DMS 273 (cell line): ENCODE measurements at regions not wholly inside any gene's neighbourhood (a gene's known extent, or its start where the extent isn't known, plus 50 kb on each side); places are given as distances from the start of the nearest gene placed in this dataset.

Experiments used
- DNase-seq: peaks from one replicate; lab custom pipeline; 2025; ENCODE audit not compliant: unreplicated experiment; lab: John Stamatoyannopoulos, UW

DNA sequence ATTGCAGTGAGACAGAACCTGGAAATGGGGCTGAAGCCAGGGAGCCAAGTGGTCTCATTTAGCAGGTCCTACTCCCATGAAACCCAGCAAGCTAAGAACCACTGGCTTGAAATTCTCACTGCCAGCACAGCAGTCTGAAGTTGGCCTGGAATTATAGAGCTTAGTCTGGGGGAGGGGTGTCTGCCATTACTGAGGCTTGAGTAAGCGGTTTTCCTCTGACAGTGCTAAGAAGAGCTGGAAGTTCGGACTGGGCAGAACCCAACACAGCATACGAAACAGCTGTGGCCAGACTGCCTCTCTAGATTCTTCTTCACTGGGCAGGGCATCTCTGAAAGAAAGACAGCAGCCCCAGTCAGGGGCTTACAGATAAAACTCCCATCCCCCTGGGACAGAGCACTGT, 305.7 kb upstream of the SETBP1 start:
- DNase-seq, result no peak

DNA sequence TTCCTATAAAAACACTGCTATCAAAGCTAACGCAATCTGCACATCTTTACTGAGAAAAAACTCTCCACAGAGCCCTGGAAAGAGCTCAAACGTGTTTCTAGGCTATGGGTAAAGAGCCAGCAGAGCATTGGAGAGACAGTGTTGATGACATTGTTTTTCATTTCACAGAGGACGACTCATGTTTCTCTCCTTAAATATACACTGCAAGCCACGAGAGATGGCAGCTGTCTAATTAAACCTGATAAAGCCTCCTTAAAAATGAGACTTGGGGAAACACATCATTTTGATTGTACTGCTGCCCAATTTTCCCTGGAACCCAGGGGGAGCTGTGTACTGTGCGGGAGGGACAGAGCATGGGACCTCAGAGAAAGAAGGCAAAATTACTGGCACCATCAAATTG, 294.3 kb upstream of the SETBP1 start:
- no peak for DNase-seq

GRCh38 chr18:44388329-44388728, 292.4 kb upstream of the SETBP1 start:
- no peak for DNase-seq

DNA sequence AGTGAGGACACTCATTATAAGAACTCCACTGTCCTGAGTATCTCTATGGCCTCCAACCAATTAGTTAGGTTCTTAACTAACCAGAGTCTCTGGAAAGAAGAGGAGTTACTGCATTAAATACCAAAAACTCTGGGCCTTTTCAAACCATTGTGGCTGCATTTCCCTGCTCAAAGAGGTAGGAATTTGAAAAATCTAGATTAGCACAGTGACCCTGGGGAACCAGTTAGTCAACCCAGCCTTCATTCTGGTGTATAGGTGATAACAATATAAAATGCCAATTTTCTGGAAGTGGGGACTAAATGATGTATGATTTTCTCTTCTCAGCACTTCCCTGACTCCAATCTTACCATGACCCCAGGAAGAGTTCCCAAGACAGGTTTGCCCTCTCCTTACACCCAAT, 287.8 kb upstream of the SETBP1 start:
- no peak for DNase-seq

- no peak for DNase-seq
These were observed 287.3 kb upstream of the SETBP1 start for GRCh38 chr18:44393406-44393805.

DNA sequence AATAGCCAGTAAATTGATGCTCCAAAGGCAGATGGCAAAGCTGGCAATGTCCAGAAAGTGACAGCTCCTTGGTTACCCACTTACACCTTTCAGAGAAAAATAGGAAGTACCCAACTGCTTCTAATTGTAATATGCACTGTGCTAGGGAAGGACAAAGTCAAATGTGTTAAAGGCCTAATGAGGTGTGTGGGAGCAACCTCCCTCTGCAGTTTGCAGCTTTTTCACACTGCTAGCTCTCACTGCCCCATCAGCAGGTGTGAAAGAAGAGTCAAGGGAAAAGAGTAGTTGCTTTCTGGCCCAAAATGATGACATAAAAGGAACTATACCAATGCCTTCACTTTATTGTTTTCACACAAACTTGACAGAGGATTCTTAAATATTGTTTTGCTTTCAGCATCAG, 284.1 kb upstream of the SETBP1 start:
- no peak for DNase-seq

GRCh38 chr18:44409071-44409470, 271.6 kb upstream of the SETBP1 start:
- no peak for DNase-seq

GRCh38 chr18:44409515-44409914, 271.2 kb upstream of the SETBP1 start:
- no peak for DNase-seq

- DNase-seq, result no peak
These were observed 269.9 kb upstream of the SETBP1 start for GRCh38 chr18:44410740-44411139.

DNA sequence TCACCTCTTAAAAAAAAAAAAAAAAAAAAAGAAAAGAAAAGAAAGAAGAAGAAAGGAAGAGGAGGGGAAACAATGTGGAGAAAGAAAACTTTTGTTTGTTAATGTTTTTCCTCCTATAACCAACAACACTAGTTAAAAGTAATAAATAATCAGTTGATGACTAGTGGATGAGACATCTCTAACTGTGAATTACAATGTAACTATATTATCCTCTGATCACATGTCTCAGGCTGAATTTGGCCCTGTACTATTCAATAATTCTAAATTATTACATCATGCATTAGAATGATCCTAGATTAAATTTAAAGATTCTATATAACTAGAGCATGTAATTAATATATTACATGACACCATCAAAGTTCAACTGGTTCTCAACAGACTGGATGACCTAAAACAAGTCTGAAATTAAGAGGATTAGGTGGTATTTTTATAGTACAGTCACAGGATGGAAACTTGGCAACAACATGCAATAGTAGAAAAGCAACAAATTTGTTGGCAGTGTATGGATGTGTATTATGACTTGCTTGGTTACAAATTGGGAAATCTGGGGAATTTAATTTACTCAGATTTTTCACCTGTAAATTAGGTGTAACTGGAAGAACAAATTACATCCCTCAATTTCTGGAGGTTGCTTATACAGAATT, 269.3 kb upstream of the SETBP1 start:
- no peak for DNase-seq

DNA sequence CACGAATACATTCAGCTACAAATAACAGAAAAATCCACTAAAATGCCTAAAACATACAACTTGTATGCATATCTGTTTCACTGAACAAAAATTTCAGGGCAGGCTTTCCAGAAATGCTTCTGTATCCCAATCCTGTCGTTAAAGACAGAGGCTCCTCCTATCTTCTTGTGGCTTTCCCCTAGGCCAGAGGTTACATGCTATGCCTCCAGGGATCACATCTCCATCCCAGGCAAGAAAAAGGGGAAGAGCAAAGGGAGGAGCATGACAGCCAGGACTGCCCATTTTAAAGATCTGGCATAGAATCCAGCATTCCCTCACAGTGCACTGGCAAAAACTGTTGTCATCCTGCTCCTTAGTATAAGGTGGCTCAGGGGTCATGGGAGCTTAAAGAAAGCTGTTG, 268.7 kb upstream of the SETBP1 start:
- no peak for DNase-seq

DNA sequence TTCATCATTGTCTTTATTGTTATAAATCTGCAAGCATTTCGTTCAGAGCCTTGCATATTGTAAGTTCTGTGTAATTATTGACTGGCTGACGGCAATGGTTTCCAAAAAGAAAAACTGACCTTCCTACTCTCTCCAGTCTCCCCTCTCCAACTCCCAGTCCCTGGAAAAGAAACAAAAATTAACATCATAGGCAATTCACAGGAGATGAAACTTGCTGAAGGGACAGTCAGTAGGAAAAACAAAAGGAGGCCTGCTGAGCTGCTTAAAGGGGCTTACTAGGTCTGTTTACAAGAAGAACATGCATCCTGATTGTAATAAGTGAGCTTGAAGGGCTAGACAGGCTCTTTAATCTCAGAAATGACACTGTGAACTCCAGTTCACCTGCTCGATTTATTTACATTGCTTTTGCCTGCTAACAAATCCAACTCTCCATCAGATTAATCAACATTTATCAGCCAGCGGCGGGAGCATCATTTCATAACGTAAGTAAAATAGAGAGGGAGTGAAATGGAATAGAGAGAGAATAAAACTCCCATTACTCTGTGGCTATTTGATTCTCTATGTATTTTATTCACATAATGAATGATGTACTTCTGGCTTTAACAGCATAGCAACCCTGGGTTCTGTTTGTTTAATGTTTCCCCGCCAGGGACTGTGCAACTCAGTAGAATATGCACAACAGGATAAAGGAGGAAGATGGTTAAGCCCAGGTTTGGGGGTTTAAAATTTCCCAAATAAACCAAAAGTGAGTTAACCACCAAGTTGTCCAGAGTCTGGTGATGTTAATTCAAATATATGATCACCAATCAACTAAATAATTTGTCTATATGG, 256.7 kb upstream of the SETBP1 start:
- no peak for DNase-seq

DNA sequence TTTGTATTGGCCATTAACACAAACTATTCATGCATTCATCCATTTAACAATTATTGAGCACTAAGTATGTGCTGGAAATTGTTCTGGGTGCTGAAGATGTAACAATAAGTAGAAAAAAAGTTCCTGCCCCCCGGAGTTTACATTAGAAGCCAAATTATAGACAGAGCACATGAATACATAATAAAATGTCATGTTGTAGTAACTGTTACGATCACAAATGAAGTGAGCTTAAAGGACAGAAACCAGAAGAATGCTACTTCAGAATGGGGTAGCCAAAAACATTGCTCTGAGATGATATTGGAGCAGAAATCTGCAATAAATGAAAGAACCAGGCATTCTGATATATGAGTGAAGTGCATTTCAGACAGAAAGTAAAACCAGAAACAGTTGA, 256.0 kb upstream of the SETBP1 start:
- no peak for DNase-seq

DNA sequence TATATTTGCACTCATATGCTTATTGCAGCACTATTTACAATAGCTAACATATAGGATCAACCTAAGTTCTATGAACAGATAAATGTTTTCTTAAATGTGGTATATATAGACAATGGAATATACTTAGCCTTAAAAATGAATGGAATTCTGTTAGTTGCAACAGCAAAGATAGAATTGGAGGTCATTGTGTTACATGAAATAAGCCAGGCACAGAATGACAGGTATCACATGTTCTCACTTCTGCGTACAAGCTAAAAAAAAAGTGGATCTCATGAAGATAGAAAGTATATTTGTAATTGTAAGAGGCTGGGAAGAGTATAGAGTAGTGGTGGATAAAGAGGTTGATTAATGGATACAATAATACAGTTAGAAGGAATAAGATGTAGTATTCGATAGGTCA, 255.5 kb upstream of the SETBP1 start:
- DNase-seq, result no peak

DNA sequence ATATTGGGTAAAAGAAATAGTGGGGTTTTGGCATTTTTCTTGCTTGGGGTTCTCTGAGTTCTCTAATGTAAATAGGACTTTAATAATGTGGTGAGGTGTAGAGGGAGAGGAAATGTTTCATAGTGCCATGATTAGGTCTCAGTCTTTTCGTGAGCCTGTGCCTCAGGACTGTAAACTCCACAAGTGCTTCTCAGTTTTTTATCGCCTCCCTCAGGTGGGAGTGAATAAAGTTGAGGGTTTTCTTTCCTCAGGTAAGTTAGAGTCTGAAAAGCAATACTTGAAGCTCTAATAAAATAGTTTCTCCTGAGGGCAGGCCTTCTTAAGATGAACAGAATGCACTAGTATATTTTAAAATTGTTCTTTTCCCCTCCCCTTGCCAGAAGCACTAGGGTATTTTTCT, 243.1 kb upstream of the SETBP1 start:
- DNase-seq, result no peak

GRCh38 chr18:44450226-44450625, 230.5 kb upstream of the SETBP1 start:
- DNase-seq, result no peak

DNA sequence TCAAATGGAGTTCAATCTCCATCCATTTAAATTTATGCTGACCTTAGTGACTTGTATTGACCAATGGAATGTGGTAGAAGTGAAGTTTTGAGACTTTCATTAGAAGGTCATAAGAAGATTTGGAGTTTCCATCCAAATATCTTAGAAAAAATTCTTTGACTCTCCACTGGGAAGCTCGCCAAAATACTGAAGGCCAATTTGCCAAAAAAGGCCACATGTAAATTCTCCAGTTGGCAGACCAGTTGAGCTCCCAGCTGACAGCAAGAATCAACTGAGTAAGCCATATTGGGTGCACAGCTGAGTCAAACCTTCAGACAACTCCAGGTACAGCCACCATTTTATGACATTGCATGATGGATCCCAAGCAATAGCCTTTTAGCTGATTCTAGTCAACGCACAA, 228.3 kb upstream of the SETBP1 start:
- no peak for DNase-seq

DNA sequence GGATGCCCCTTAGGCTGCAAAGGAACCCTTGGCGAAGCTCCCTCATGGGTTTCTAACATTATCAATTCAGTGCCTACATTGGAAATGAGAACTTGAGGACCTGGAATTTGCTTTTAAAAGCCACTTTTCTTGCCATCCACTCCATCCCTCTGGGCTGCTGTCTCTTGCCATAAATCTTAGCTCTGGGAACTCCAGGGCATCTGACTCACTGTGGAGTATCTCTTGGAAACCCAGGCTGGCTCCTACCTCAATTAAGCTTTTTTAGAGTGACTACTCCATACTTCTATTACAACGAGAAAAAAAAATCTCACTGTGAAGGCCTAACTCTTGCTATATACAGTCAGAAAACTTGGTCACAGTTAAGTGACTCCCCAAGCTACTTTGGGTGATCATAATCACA, 227.2 kb upstream of the SETBP1 start:
- DNase-seq, result no peak

GRCh38 chr18:44458777-44459176, 221.9 kb upstream of the SETBP1 start:
- no peak for DNase-seq

DNA sequence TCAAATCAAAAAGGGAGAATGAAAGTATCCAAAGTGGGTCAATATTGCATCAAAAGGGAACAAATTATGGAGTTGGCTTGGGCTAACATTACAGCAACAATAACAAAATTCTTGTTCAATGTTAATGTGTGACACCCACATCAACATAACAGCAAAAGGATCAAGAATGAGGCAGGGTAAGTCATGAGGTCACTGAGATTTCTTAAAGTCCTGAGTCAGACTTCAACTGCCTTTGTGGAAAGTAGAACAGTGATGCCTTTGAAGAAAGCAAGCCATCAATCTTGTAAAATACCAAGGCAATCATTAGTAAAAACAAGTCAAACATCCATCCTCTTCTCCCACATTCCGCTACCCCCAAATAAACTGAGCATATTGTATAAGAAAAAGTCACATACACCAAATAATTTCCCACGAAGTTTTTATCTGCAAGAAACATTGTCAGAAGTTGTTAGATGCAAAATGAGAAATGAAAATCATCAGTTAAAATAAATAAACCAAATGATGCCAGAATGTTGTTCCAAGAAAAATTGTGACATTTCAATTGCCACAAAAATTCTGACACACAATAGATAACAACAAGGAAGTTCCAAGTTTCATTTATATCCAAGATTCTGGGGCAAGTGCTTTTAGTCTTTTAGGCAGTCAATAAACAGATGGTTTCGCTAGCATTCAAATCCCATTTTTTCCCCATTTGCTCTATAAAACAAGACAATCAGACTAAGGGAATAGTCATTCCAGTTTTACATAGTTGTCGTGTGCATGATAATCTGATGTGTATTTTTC, 216.1 kb upstream of the SETBP1 start:
- DNase-seq, result no peak

GRCh38 chr18:44465381-44465841, 215.3 kb upstream of the SETBP1 start:
- DNase-seq, result no peak

GRCh38 chr18:44466997-44467396, 213.7 kb upstream of the SETBP1 start:
- no peak for DNase-seq
